HG02884 (cell line): ENCODE measurements at regions not wholly inside any gene's neighbourhood (a gene's known extent, or its start where the extent isn't known, plus 50 kb on each side); places are given as distances from the start of the nearest gene placed in this dataset.

ENCODE experiments used
- ATAC-seq: cut with Tn5 transposase; IDR thresholded peaks from one replicate; pipeline ENCODE4 v1.9.1; 2021; ENCODE audit warnings: mild to moderate bottlenecking, moderate library complexity; ENCODE audit not compliant: unreplicated experiment

- ATAC-seq, result no peak
These were observed 57.0 kb downstream of the SEC61G start for GRCh38 chr7:54701982-54702381.

GRCh38 chr7:54699715-54700114, 59.3 kb downstream of the SEC61G start:
- ATAC-seq, result no peak

GRCh38 chr7:54697659-54698186, 61.3 kb downstream of the SEC61G start:
- no peak for ATAC-seq

- no peak for ATAC-seq
These were observed 68.1 kb downstream of the SEC61G start for GRCh38 chr7:54690892-54691291.

GRCh38 chr7:54690050-54690443, 69.0 kb downstream of the SEC61G start:
- ATAC-seq, result no peak

- no peak for ATAC-seq
These were observed 69.5 kb downstream of the SEC61G start for GRCh38 chr7:54689394-54690049.

- ATAC-seq, result no peak
These were observed 71.4 kb downstream of the SEC61G start for GRCh38 chr7:54687462-54688212.

GRCh38 chr7:54680377-54681005, 78.5 kb downstream of the SEC61G start:
- ATAC-seq, result no peak

GRCh38 chr7:54679490-54679817, 79.6 kb downstream of the SEC61G start:
- no peak for ATAC-seq

GRCh38 chr7:54678763-54679489, 80.1 kb downstream of the SEC61G start:
- ATAC-seq, result no peak

- ATAC-seq, result no peak
These were observed 84.1 kb downstream of the SEC61G start for GRCh38 chr7:54674891-54675290.

- ATAC-seq, result no peak
These were observed 86.5 kb downstream of the SEC61G start for GRCh38 chr7:54672519-54672918.

- peak; percentile 80 for ATAC-seq
These were observed 94.5 kb downstream of the SEC61G start for GRCh38 chr7:54664235-54665228.

GRCh38 chr7:54663603-54664234, 95.3 kb downstream of the SEC61G start:
- ATAC-seq, result peak; percentile 21

GRCh38 chr7:54663186-54663585, 95.8 kb downstream of the SEC61G start:
- ATAC-seq, result no peak

- ATAC-seq, result no peak
These were observed 96.3 kb downstream of the SEC61G start for GRCh38 chr7:54662701-54663100.

- ATAC-seq, result no peak
These were observed 105.1 kb downstream of the SEC61G start for GRCh38 chr7:54653905-54654304.

- no peak for ATAC-seq
These were observed 100.9 kb downstream of the VSTM2A start for GRCh38 chr7:54643064-54643463.

GRCh38 chr7:54637712-54638396, 95.7 kb downstream of the VSTM2A start:
- no peak for ATAC-seq
